ENCODE measurements at regions not wholly inside any gene's neighbourhood (a gene's known extent, or its start where the extent isn't known, plus 50 kb on each side); places are given as distances from the start of the nearest gene placed in this dataset.

DNA sequence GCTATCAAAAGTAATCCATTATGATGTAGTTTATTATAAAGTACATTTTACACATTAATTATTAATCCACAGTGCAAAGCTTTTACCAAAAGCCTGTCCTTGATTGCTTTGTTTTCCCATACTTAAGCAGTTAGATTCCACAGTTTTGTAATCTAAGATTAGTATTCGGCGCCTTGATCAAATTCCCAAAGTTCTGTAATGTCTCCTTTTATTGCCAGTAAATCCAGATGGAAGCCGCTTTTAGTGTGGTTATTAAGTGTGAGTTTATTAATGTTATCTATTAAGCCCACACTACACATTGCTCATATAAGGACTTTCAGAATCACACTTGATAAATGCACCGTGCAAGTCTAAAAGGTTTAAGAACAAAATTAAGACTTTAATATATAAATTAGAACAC lies 199.2 kb upstream of the PKN2 start:
- POLR2A ChIA-PET (ENCODE audit: low non-redundant PET): no interaction called here

GRCh38 chr1:88488237-88488636 lies 195.8 kb upstream of the PKN2 start:
- no peak overlapping the region for H3K27ac ChIP-seq (ENCODE audit: low read depth, low read length, poor library complexity, severe bottlenecking)
- no peak for DNase-seq (ENCODE audit: low spot score)
- H3K4me3 ChIP-seq (ENCODE audit: low read depth, low read length, poor library complexity, severe bottlenecking): no peak overlapping the region
- no peaks in the 10 kb centered on the region for H3K9me3 ChIP-seq (ENCODE audit: low read depth, low read length, poor library complexity, severe bottlenecking)
- no peaks in the 10 kb centered on the region for H3K4me1 ChIP-seq (ENCODE audit: insufficient read depth, low read length, poor library complexity, severe bottlenecking)
- TF ChIP-seq, protein P1, sequence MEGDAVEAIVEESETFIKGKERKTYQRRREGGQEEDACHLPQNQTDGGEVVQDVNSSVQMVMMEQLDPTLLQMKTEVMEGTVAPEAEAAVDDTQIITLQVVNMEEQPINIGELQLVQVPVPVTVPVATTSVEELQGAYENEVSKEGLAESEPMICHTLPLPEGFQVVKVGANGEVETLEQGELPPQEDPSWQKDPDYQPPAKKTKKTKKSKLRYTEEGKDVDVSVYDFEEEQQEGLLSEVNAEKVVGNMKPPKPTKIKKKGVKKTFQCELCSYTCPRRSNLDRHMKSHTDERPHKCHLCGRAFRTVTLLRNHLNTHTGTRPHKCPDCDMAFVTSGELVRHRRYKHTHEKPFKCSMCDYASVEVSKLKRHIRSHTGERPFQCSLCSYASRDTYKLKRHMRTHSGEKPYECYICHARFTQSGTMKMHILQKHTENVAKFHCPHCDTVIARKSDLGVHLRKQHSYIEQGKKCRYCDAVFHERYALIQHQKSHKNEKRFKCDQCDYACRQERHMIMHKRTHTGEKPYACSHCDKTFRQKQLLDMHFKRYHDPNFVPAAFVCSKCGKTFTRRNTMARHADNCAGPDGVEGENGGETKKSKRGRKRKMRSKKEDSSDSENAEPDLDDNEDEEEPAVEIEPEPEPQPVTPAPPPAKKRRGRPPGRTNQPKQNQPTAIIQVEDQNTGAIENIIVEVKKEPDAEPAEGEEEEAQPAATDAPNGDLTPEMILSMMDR (conservative IDR thresholded peaks at IDR 0.05; ENCODE audit: low read depth, low read length): no peak
- TF ChIP-seq EZH2 (IDR thresholded peaks at IDR 0.05; ENCODE audit: borderline replicate concordance, low read depth, low read length, poor library complexity, severe bottlenecking): no peak
- BruUV-seq (replicated peaks): no TSS peak
- intact Hi-C loops (cut with micrococcal nuclease; ENCODE audit: unreplicated experiment): no loop called here
- H3K36me3 ChIP-seq (ENCODE audit: insufficient read depth, low read length, poor library complexity, severe bottlenecking): no peaks in the 10 kb centered on the region
- ChIA-PET POLR2A (ENCODE audit: low non-redundant PET) (no interaction called here), CTCF (no interaction called here)
- H3K27me3 ChIP-seq (replicated peaks; ENCODE audit: insufficient read depth, low read depth, low read length, poor library complexity): no peaks in the 10 kb centered on the region

More for the DNA sequence above, 199.2 kb upstream of the PKN2 start:
- H3K4me3 ChIP-seq (ENCODE audit: low read depth, low read length, poor library complexity, severe bottlenecking): no peak overlapping the region
- TF ChIP-seq, protein P1 (conservative IDR thresholded peaks at IDR 0.05; ENCODE audit: low read depth, low read length): no peak
- no peak for TF ChIP-seq EZH2 (IDR thresholded peaks at IDR 0.05; ENCODE audit: borderline replicate concordance, low read depth, low read length, poor library complexity, severe bottlenecking)
- no peaks in the 10 kb centered on the region for H3K36me3 ChIP-seq (ENCODE audit: insufficient read depth, low read length, poor library complexity, severe bottlenecking)
- no peaks in the 10 kb centered on the region for H3K27me3 ChIP-seq (replicated peaks; ENCODE audit: insufficient read depth, low read depth, low read length, poor library complexity)
- no peaks in the 10 kb centered on the region for H3K4me1 ChIP-seq (ENCODE audit: insufficient read depth, low read length, poor library complexity, severe bottlenecking)
- CTCF ChIA-PET: no interaction called here
- intact Hi-C loops (cut with micrococcal nuclease; ENCODE audit: unreplicated experiment): no loop called here
- BruUV-seq (replicated peaks): no TSS peak
- no peak overlapping the region for H3K27ac ChIP-seq (ENCODE audit: low read depth, low read length, poor library complexity, severe bottlenecking)
- H3K9me3 ChIP-seq (ENCODE audit: low read depth, low read length, poor library complexity, severe bottlenecking): no peaks in the 10 kb centered on the region
- no peak for DNase-seq (ENCODE audit: low spot score)

- TF ChIP-seq, protein P1 (conservative IDR thresholded peaks at IDR 0.05; ENCODE audit: low read depth, low read length): no peak
- no peak for TF ChIP-seq EZH2 (IDR thresholded peaks at IDR 0.05; ENCODE audit: borderline replicate concordance, low read depth, low read length, poor library complexity, severe bottlenecking)
- POLR2A ChIA-PET (ENCODE audit: low non-redundant PET): no interaction called here
- no peaks in the 10 kb centered on the region for H3K4me1 ChIP-seq (ENCODE audit: insufficient read depth, low read length, poor library complexity, severe bottlenecking)
- H3K27me3 ChIP-seq (replicated peaks; ENCODE audit: insufficient read depth, low read depth, low read length, poor library complexity): no peaks in the 10 kb centered on the region
- no peak overlapping the region for H3K27ac ChIP-seq (ENCODE audit: low read depth, low read length, poor library complexity, severe bottlenecking)
- CTCF ChIA-PET: no interaction called here
- no peaks in the 10 kb centered on the region for H3K9me3 ChIP-seq (ENCODE audit: low read depth, low read length, poor library complexity, severe bottlenecking)
- intact Hi-C loops (cut with micrococcal nuclease; ENCODE audit: unreplicated experiment): no loop called here
- H3K4me3 ChIP-seq (ENCODE audit: low read depth, low read length, poor library complexity, severe bottlenecking): no peak overlapping the region
- BruUV-seq (replicated peaks): no TSS peak
- no peak for DNase-seq (ENCODE audit: low spot score)
- H3K36me3 ChIP-seq (ENCODE audit: insufficient read depth, low read length, poor library complexity, severe bottlenecking): no peaks in the 10 kb centered on the region
These were observed 193.4 kb upstream of the PKN2 start for GRCh38 chr1:88490676-88491075.

All from A673 (cell line).